ENCODE measurements at regions not wholly inside any gene's neighbourhood (a gene's known extent, or its start where the extent isn't known, plus 50 kb on each side); places are given as distances from the start of the nearest gene placed in this dataset.
"Not testable (repeated sequence)": the region's sequence is repeated elsewhere in the genome, so short reads cannot be mapped to it uniquely, and the experiment has no call there.

DNA sequence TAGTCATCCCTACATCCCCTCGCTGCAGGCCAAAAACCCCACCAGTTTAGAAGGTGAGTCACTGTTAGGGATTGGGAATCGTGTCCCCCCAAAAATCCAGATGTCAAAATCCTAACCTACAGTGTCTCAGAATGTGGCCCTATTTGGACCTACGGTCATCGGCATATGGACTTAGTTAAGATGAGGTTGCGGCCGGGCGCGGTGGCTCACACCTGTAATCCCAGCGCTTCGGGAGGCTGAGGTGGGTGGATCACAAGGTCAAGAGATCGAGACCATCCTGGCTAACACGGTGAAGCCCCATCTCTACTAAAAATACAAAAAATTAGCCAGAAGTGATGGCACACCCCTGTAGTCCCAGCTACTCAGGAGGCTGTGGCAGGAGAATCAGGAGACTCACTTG lies 318.6 kb upstream of the KAZN start:
- H3K27ac ChIP-seq (ENCODE audit: low read length); POLR2A ChIA-PET; H3K9me3 Mint-ChIP-seq; H3K27ac Mint-ChIP-seq; H3K9me3 ChIP-seq; DNase-seq; H3K27me3 ChIP-seq (replicated peaks in 1 of 2; ENCODE audit: control insufficient read depth in 2 of 2, extremely low read depth in 1 of 2, insufficient read depth in 2 of 2, low read length in 1 of 2); H3K4me3 ChIP-seq (ENCODE audit: control insufficient read depth in 1 of 2, extremely low read depth in 1 of 2, low read length in 1 of 2); H3K4me3 Mint-ChIP-seq; ATAC-seq (replicated peaks in 1 of 4); CTCF ChIA-PET; H3K4me1 ChIP-seq (ENCODE audit: control insufficient read depth in 1 of 2, extremely low read depth in 1 of 2, insufficient read depth in 2 of 2, low read length in 2 of 2); H3K4me1 Mint-ChIP-seq; H3K27me3 Mint-ChIP-seq; H3K36me3 ChIP-seq (ENCODE audit: control insufficient read depth in 2 of 2, extremely low read depth in 1 of 2, insufficient read depth in 1 of 2, low read length in 1 of 2); H3K36me3 Mint-ChIP-seq: not testable (repeated sequence)
- 97% methylated on average over 6 of the region's 12 CpGs for WGBS (ENCODE audit: insufficient coverage)

- Mint-ChIP-seq H3K27me3 (peaks cover 1 to 3% of the 10 kb centered on the region in 2 donors), H3K36me3 (no peaks in the 10 kb centered on the region), H3K4me1 (no peaks in the 10 kb centered on the region), H3K27ac (no peak overlapping the region), H3K9me3 (no peaks in the 10 kb centered on the region), H3K4me3 (no peak overlapping the region)
- Histone ChIP-seq H3K36me3 (ENCODE audit: control insufficient read depth in 2 of 2, extremely low read depth in 1 of 2, insufficient read depth in 1 of 2, low read length in 1 of 2) (no peaks in the 10 kb centered on the region), H3K4me3 (ENCODE audit: control insufficient read depth in 1 of 2, extremely low read depth in 1 of 2, low read length in 1 of 2) (no peak overlapping the region), H3K27ac (ENCODE audit: low read length) (no peak overlapping the region), H3K4me1 (ENCODE audit: control insufficient read depth in 1 of 2, extremely low read depth in 1 of 2, insufficient read depth in 2 of 2, low read length in 2 of 2) (no peaks in the 10 kb centered on the region), H3K9me3 (no peaks in the 10 kb centered on the region), H3K27me3 (replicated peaks in 1 of 2; ENCODE audit: control insufficient read depth in 2 of 2, extremely low read depth in 1 of 2, insufficient read depth in 2 of 2, low read length in 1 of 2) (no peaks in the 10 kb centered on the region)
- ATAC-seq (replicated peaks in 1 of 4): no peak
- ChIA-PET CTCF (no interaction called here), POLR2A (no interaction called here)
- 89% methylated on average over 2 of the region's 2 CpGs for WGBS (ENCODE audit: insufficient coverage)
- no peak for DNase-seq
Observed at GRCh38 chr1:14280909-14281308, 317.6 kb upstream of the KAZN start.

GRCh38 chr1:14281412-14281811 lies 317.1 kb upstream of the KAZN start:
- Mint-ChIP-seq H3K4me1 (no peaks in the 10 kb centered on the region), H3K27me3 (peaks cover 1 to 3% of the 10 kb centered on the region in 2 donors), H3K27ac (no peak overlapping the region), H3K4me3 (no peak overlapping the region), H3K36me3 (no peaks in the 10 kb centered on the region), H3K9me3 (peaks cover 0 to 4% (median 0%) of the 10 kb centered on the region in 3 donors)
- POLR2A ChIA-PET: no interaction called here
- Histone ChIP-seq H3K36me3 (ENCODE audit: control insufficient read depth in 2 of 2, extremely low read depth in 1 of 2, insufficient read depth in 1 of 2, low read length in 1 of 2) (no peaks in the 10 kb centered on the region), H3K4me1 (ENCODE audit: control insufficient read depth in 1 of 2, extremely low read depth in 1 of 2, insufficient read depth in 2 of 2, low read length in 2 of 2) (no peaks in the 10 kb centered on the region), H3K27ac (ENCODE audit: low read length) (no peak overlapping the region), H3K27me3 (replicated peaks in 1 of 2; ENCODE audit: control insufficient read depth in 2 of 2, extremely low read depth in 1 of 2, insufficient read depth in 2 of 2, low read length in 1 of 2) (no peaks in the 10 kb centered on the region), H3K4me3 (ENCODE audit: control insufficient read depth in 1 of 2, extremely low read depth in 1 of 2, low read length in 1 of 2) (no peak overlapping the region), H3K9me3 (no peaks in the 10 kb centered on the region)
- DNase-seq: no peak
- 88% methylated on average over 1 of the region's 1 CpG for WGBS (ENCODE audit: insufficient coverage)
- ATAC-seq (replicated peaks in 1 of 4): no peak
- CTCF ChIA-PET: no interaction called here

DNA sequence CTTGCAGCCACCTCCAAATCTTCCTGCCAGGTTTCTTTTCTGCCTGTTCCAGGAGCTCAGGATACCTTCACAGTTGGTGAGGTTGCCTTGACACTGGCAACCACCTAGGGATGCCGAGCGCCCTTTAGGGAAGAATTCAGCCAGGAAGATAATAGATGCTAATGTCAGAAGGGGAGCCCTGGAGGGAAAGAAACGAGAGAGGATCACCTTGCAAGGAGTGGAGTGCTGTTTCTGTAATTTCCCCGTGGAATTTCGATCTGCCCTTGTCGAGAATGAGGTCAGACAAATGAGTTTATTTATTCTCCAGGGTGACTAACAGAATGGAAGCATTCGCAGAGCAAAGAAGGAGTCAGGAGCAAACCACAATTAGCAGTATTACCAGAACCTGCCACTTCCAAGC lies 315.8 kb upstream of the KAZN start:
- Histone ChIP-seq H3K36me3 (ENCODE audit: control insufficient read depth in 2 of 2, extremely low read depth in 1 of 2, insufficient read depth in 1 of 2, low read length in 1 of 2) (no peaks in the 10 kb centered on the region), H3K4me3 (ENCODE audit: control insufficient read depth in 1 of 2, extremely low read depth in 1 of 2, low read length in 1 of 2) (no peak overlapping the region), H3K27me3 (replicated peaks in 1 of 2; ENCODE audit: control insufficient read depth in 2 of 2, extremely low read depth in 1 of 2, insufficient read depth in 2 of 2, low read length in 1 of 2) (no peaks in the 10 kb centered on the region), H3K27ac (ENCODE audit: low read length) (no peak overlapping the region), H3K9me3 (no peaks in the 10 kb centered on the region), H3K4me1 (ENCODE audit: control insufficient read depth in 1 of 2, extremely low read depth in 1 of 2, insufficient read depth in 2 of 2, low read length in 2 of 2) (no peaks in the 10 kb centered on the region)
- POLR2A ChIA-PET: no interaction called here
- DNase-seq (no peak), ATAC-seq (replicated peaks in 1 of 4) (no peak)
- CTCF ChIA-PET: no interaction called here
- peaks cover 0 to 4% (median 0%) of the 10 kb centered on the region in 3 donors for H3K9me3 Mint-ChIP-seq
- no peak overlapping the region for H3K4me3 Mint-ChIP-seq
- H3K4me1 Mint-ChIP-seq: no peaks in the 10 kb centered on the region
- H3K36me3 Mint-ChIP-seq: no peaks in the 10 kb centered on the region
- no peak overlapping the region for H3K27ac Mint-ChIP-seq
- H3K27me3 Mint-ChIP-seq: peaks cover 1 to 3% of the 10 kb centered on the region in 2 donors
- WGBS (ENCODE audit: insufficient coverage): 27% methylated on average over 7 of the region's 7 CpGs

DNA sequence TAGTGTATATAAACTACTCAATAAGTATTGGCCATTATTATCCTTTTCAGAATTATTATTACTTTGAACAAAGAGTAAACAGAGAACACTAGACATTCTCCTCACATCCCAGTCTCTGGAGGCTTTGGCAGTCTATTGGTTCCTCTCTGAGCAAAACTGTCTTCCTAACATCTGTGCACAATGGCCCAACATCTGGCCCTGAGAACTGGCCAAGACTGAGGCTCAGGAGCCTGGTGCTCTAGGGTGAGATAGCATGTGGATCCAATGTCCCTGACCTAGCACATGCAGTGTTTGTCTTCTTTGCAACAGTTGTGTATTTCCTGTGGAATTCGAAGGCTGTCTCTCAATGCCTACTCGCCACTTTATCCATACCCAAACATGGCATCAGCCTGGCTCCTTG lies 313.2 kb upstream of the KAZN start:
- H3K4me3 ChIP-seq (ENCODE audit: control insufficient read depth in 1 of 2, extremely low read depth in 1 of 2, low read length in 1 of 2): no peak overlapping the region
- Mint-ChIP-seq H3K4me1 (no peaks in the 10 kb centered on the region), H3K27ac (no peak overlapping the region), H3K36me3 (no peaks in the 10 kb centered on the region), H3K9me3 (peaks cover 0 to 4% (median 0%) of the 10 kb centered on the region in 3 donors), H3K4me3 (no peak overlapping the region), H3K27me3 (peaks cover 2 to 11% of the 10 kb centered on the region in 2 donors)
- ChIA-PET CTCF (no interaction called here), POLR2A (no interaction called here)
- ATAC-seq (replicated peaks in 1 of 4) (no peak), DNase-seq (no peak)
- no peak overlapping the region for H3K27ac ChIP-seq (ENCODE audit: low read length)
- H3K9me3 ChIP-seq: no peaks in the 10 kb centered on the region
- H3K27me3 ChIP-seq (replicated peaks in 1 of 2; ENCODE audit: control insufficient read depth in 2 of 2, extremely low read depth in 1 of 2, insufficient read depth in 2 of 2, low read length in 1 of 2): no peaks in the 10 kb centered on the region
- no peaks in the 10 kb centered on the region for H3K36me3 ChIP-seq (ENCODE audit: control insufficient read depth in 2 of 2, extremely low read depth in 1 of 2, insufficient read depth in 1 of 2, low read length in 1 of 2)
- WGBS (ENCODE audit: insufficient coverage): 88% methylated on average over 2 of the region's 2 CpGs
- no peaks in the 10 kb centered on the region for H3K4me1 ChIP-seq (ENCODE audit: control insufficient read depth in 1 of 2, extremely low read depth in 1 of 2, insufficient read depth in 2 of 2, low read length in 2 of 2)

GRCh38 chr1:14291182-14291581 lies 307.3 kb upstream of the KAZN start:
- H3K4me1 ChIP-seq (ENCODE audit: control insufficient read depth in 1 of 2, extremely low read depth in 1 of 2, insufficient read depth in 2 of 2, low read length in 2 of 2); DNase-seq; H3K27me3 ChIP-seq (replicated peaks in 1 of 2; ENCODE audit: control insufficient read depth in 2 of 2, extremely low read depth in 1 of 2, insufficient read depth in 2 of 2, low read length in 1 of 2); H3K4me1 Mint-ChIP-seq; H3K36me3 Mint-ChIP-seq; ATAC-seq (replicated peaks in 1 of 4); H3K36me3 ChIP-seq (ENCODE audit: control insufficient read depth in 2 of 2, extremely low read depth in 1 of 2, insufficient read depth in 1 of 2, low read length in 1 of 2); H3K4me3 Mint-ChIP-seq; H3K4me3 ChIP-seq (ENCODE audit: control insufficient read depth in 1 of 2, extremely low read depth in 1 of 2, low read length in 1 of 2); H3K9me3 Mint-ChIP-seq; CTCF ChIA-PET; H3K27ac ChIP-seq (ENCODE audit: low read length); POLR2A ChIA-PET; H3K27ac Mint-ChIP-seq; H3K9me3 ChIP-seq: not testable (repeated sequence)
- peaks cover 8 to 27% of the 10 kb centered on the region in 2 donors for H3K27me3 Mint-ChIP-seq
- WGBS (ENCODE audit: insufficient coverage): 70% methylated on average over 6 of the region's 6 CpGs

GRCh38 chr1:14292520-14292919 lies 306.0 kb upstream of the KAZN start:
- H3K36me3 Mint-ChIP-seq: no peaks in the 10 kb centered on the region
- WGBS (ENCODE audit: insufficient coverage): 63% methylated on average over 3 of the region's 7 CpGs
- peaks cover 0 to 4% of the 10 kb centered on the region in 2 experiments for H3K27me3 ChIP-seq (replicated peaks in 1 of 2; ENCODE audit: control insufficient read depth in 2 of 2, extremely low read depth in 1 of 2, insufficient read depth in 2 of 2, low read length in 1 of 2)
- ChIA-PET CTCF (no interaction called here), POLR2A (no interaction called here)
- H3K36me3 ChIP-seq (ENCODE audit: control insufficient read depth in 2 of 2, extremely low read depth in 1 of 2, insufficient read depth in 1 of 2, low read length in 1 of 2): no peaks in the 10 kb centered on the region
- H3K4me3 ChIP-seq (ENCODE audit: control insufficient read depth in 1 of 2, extremely low read depth in 1 of 2, low read length in 1 of 2): no peak overlapping the region
- peaks cover 8 to 27% of the 10 kb centered on the region in 2 donors for H3K27me3 Mint-ChIP-seq
- ATAC-seq (replicated peaks in 1 of 4) (no peak), DNase-seq (no peak)
- H3K4me1 ChIP-seq (ENCODE audit: control insufficient read depth in 1 of 2, extremely low read depth in 1 of 2, insufficient read depth in 2 of 2, low read length in 2 of 2): no peaks in the 10 kb centered on the region
- H3K9me3 Mint-ChIP-seq: no peaks in the 10 kb centered on the region
- no peak overlapping the region for H3K27ac Mint-ChIP-seq
- H3K4me3 Mint-ChIP-seq: no peak overlapping the region
- no peaks in the 10 kb centered on the region for H3K9me3 ChIP-seq
- no peaks in the 10 kb centered on the region for H3K4me1 Mint-ChIP-seq
- no peak overlapping the region for H3K27ac ChIP-seq (ENCODE audit: low read length)

Measured in T-cell (primary cell).